ENCODE measurements at regions not wholly inside any gene's neighbourhood (a gene's known extent, or its start where the extent isn't known, plus 50 kb on each side); places are given as distances from the start of the nearest gene placed in this dataset.
"Not testable (repeated sequence)": the region's sequence is repeated elsewhere in the genome, so short reads cannot be mapped to it uniquely, and the experiment has no call there.

DNA sequence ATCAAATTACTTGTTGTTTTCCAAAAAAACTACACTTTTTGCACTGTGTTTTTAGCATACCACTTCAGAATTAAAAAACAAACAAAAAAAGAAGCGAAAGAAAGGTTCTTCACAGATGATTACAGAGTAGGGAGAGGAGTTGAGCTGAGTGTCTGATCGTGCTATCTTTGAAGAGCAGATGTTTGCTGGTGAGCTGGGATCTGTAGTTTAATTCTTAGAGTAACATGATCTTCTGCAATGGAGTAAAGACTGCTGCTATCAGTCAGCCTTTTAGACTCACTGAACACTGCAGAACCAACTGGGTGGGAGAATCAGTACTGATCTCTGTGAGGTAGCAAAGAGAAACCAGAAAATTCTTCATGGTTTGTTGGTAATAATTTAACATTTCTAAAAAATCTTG lies 1197.8 kb upstream of the SORCS1 start:
- DNase-seq (ENCODE audit: low spot score) = no peak

DNA sequence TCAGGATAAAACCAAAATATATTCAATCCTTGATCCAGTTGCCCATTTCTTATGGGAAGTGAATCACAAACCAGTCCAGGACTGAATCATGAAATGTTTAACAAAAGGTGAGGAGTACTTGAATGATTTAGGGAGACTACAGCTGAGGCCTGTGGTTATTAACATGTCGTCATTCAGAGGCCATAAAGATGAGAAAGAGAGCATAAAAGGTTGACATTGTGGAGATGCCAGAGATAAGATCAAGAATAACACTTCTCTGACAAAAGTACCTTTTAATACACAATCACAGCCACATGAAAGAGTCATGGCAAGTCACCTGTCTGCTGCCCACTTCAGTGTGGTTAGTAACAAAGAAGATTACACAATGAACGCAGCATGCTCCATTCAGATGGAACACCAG lies 1195.7 kb upstream of the SORCS1 start:
- DNase-seq (ENCODE audit: low spot score) = no peak

DNA sequence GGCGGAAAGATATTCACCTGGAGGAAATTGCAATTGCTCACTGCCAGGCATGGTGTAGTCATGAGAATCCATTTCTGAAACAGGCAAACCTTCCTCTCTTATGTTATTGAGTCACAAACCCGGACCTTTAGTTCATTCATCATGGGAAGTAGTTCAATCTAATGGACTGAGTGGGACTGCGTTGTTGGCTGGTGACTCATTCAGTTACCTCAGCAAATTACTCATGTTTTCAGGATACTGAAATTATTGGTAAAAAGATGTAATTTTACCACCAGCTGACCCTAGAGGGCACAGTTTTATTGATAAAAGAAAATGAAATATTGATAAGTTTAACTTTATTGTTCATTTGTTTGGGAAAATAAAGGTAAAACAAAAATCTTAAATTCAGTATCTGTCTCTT lies 1194.4 kb upstream of the SORCS1 start:
- DNase-seq (ENCODE audit: low spot score) = no peak

DNA sequence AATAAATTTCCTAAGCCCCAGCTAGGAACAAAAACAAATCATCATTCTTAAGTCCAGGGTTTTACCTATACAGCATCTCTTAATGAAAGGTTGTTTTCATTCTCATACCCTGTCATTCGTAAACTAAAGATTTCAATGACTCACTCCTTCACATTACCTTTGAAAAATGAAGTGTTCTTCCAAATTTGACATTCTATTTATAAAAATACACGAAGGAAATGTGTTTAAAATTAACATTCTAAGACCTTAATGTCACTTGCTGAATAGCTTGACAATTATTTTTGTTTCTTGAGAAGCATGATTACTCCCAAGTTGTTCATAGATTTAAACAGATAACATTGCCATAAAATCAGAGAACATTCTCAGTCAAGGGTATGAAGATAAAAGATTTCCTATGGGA lies 1188.3 kb upstream of the SORCS1 start:
- DNase-seq (ENCODE audit: low spot score) = no peak

DNA sequence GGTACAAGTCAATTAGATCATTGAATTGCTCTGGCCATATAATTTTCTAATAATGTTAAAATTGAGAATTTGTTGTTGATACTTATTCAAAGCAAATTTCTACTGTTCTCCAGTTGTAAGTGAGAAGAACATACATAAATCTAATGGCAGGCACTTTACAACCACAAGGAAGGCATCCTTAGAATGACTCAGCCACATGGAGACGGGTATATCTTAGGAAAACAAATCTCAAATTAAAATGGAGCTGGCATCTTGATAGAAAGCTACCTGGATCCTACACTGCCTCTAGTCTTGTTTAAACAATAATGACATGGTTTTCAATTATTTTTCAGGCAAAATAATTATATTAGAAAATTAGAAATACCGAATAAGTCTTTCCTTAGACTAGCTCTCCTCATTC lies 1183.7 kb upstream of the SORCS1 start:
- no peak for DNase-seq (ENCODE audit: low spot score)

DNA sequence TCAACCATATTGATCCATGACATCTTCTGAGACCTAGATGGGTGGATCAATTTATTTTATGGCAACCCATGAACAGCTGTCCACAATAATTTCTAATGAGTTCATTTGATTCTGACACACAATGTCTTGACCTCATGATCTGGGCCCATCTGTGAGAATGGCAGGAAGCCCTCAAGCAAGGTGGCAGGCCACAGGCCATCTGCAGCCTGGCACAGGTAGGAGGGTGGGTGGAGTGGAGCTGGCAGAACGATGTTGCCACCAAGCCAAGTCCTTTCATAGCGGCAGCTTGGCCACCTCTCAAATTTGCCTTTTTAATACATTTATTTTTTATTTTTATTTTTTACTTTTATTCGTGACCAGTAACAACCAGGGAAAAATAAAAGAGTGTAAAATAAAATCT lies 1181.6 kb upstream of the SORCS1 start:
- DNase-seq (ENCODE audit: low spot score) = no peak

DNA sequence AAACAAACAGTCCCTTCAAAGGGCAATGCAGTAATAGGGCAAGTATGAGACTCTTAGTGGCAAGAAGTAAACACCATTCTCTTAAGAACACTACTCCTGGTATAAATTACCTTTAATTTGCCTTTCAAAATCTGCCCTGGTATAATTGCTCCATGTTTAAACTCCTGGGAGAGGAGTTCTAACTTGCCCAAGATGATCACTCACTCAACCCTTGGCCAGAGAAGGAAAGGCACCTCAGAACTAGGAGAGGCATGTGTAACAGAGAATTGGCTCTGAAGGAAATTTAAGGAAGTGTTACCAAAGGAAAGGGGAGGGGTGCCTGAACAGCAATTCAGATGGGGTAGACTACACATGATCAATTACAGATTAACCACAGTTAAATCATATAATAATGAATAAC lies 1173.6 kb upstream of the SORCS1 start:
- DNase-seq (ENCODE audit: low spot score) = no peak

DNA sequence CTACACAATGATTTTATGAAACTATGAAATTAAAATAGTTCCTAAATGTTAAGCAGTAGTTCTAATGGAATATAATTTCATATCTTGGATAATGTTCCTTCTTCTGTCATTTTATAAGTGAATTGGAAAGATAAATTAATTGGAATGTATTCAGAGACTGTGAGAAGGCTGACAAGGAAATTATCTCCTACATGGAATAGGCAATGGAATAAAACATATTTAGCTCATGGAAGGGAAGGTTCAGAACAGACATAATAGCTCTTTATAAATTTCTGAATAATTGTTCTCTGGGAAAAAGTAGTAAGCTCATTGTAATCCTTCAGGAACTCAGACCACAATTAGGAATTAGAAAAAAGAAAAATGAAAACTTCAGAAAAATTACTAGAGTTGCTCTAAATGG lies 1172.3 kb upstream of the SORCS1 start:
- no peak for DNase-seq (ENCODE audit: low spot score)

DNA sequence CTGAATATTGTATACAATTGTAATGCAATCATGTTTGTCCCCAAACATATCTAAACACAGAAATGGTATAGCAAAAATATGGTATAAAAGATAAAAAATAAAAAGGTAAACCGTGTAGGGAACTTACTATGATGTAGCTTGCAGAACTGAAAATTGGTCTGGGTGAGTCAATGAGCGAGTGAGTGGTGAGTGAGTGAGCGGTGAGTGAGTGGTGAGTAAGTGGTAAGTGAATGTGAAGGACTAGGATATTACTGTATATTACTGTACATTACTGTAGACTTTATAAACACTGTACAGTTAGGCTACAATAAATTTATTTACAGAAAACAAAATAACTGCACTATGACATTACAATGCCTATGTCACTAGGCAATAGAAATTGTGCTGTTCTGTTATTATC lies 1163.2 kb upstream of the SORCS1 start:
- DNase-seq (ENCODE audit: low spot score) = no peak

DNA sequence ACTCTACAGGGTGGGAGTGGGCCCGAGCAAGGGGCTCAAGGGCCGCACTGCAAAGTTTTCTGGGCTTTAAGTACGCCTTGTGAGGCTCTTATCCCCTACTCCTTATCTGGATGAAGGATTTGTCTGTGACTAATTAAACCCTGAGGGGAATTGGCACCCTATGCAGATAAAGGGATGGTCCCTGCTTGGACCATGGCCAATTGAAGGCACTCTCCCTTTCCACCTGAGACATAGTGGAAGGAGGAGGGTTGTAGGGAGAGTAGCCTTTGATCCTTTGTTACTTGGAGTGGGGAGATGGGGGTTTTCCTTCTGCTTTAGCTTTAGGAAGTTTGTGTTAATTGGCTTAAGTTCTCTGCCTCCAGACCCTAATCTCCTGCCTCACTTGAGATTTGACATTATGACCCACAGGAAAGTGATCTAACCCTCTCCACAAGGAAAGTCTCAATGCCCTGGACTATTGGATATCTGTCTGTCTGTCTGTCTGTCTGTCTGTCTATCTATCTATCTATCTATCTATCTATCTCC lies 1158.8 kb upstream of the SORCS1 start:
- DNase-seq (ENCODE audit: low spot score) = no peak

DNA sequence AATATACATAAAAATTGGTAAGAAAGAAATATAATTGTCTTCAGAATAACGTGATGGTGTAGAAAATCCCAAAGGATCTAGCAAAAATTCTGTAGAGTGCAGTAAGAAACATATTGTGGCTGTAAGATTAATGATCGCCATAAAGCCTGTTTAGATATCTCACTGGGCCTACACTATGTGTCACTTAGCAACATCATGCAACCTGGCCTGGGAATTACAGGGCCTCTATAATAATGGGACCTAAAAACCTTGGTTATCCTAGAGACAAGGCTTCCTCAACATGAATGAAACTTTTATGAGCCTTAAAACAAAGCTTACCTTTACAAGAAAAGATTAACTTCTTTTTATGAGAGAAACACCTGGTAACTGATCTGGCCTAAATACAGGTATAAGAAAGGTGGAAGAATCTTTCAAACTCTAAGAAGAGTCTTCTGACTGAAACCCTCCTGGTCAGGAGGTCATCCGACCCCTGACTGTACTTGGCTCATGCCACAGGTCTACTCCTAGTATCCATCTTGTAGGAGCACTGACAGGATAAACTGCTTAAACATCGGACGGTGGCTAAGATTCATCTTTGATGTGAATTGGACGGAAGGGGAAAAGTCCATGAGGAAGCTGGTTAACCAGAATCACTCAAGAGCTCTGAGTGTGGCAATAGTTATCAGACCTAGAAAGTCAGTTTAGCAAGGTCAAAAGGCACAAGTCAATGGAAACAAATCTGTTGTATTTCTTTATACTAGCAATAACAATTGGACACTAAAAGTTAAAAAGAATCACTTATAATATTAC lies 1155.1 kb upstream of the SORCS1 start:
- DNase-seq (ENCODE audit: low spot score) = no peak

DNA sequence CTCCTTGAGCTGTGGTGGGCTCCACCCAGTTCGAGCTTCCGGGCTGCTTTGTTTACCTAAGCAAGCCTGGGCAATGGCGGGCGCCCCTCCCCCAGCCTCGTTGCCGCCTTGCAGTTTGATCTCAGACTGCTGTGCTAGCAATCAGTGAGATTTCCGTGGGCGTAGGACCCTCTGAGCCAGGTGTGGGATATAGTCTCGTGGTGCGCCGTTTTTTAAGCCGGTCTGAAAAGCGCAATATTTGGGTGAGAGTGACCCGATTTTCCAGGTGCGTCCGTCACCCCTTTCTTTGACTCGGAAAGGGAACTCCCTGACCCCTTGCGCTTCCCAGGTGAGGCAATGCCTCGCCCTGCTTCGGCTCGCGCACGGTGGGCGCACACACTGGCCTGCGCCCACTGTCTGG lies 1151.1 kb upstream of the SORCS1 start:
- not testable (repeated sequence) for DNase-seq (ENCODE audit: low spot score)

DNA sequence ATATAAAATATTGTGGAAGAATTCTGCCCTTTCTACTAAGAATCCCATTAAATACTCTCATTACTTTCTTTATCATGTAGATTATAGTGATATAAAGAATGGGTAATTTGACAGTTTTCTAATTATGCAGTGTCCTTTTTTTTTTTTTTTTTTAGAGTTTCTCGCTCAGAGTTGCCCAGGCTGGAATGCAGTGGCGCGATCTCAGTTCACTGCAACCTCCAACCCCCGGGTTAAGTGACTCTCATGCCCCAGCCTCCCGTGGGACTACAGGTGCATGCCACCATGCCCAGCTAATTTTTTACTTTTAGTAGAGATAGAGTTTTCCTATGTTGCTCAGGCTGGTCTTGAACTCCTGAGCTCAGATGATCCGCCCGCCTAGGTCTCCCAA lies 1143.4 kb upstream of the SORCS1 start:
- no peak for DNase-seq (ENCODE audit: low spot score)

DNA sequence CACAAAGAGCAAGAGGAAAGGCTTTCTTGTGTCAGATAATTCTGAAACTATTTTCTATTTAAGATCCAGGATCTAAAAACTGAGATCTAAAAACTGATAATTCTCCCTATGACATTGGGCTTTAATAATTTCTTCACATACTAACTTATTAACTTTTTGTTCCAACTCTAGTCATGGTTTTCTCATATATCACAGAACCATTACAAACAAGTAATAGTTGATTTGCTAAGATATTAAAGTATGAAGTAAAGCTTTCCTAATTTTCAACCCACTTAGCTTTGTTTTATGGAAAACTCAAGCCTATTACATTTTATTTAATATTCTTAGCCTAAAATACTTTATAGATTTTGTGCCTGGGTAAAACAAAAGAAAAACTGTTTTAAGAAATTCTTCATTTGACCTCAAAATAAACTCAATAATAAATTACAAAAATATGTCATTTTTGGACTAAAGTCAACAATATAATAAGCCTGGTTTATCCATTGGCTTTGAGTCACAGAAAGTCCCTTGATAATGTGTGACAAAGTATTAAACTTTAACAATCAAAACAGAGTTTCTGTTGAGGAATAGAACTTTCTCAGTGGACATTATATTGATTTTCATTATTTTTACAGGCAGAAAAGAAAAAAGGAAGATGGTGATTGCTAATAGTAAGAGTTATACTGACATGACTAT lies 1142.9 kb upstream of the SORCS1 start:
- no peak for DNase-seq (ENCODE audit: low spot score)

DNA sequence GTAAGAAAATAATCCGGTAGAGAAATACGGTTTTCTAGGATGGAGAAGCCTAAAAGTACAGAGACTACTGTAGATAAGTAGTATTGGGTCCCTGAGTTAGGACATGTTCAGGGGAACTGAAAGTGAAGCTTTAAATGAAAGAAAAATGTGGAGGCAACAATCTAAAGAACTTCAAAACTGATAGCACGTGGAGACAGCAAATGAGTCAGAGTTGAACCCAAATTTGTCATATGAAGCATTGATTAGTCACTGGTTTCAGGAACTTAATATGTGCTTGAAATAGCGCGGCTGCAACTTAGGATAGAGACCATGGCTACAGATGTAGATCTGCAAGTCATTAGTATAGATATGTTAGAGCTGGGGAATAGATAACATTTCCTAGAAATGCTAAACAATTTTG lies 1138.6 kb upstream of the SORCS1 start:
- DNase-seq (ENCODE audit: low spot score) = no peak

DNA sequence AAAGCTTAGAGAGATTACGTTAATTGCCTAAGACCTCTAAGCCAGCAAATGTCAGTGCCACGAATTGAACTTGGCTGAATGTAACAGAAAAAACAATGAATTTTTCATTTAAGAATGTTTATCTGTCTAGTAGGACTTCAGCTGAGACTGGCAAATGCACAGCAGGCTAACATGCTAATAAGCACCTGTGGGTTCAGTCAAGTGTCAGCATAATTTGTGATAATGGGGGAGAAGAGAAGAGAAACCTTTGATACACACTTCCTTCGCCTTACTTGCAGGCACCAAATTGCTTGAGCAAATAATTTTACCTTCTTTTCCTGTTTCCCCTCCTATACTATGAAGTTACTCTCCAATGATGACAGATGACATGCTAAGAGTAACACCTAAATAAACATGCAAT lies 1136.5 kb upstream of the SORCS1 start:
- DNase-seq (ENCODE audit: low spot score) = no peak

DNA sequence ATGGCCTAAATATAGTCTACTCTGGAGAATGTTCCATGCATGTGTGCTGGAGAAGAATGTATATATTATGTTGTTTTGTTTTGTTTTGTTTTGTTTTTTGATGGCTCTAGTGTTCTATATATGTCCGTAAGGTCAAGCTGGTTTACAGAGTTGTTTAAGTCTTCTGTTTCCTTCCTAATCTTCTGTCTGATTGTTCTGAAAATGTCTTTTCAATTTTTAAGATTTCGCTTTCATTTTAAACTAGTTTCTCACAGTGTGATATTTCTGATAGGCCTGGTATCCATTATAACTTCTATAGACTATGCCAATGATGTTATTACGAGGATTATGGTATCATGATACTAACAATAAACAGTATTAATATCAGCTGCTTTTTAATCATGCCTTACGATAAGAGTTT lies 1126.3 kb upstream of the SORCS1 start:
- DNase-seq (ENCODE audit: low spot score) = no peak

DNA sequence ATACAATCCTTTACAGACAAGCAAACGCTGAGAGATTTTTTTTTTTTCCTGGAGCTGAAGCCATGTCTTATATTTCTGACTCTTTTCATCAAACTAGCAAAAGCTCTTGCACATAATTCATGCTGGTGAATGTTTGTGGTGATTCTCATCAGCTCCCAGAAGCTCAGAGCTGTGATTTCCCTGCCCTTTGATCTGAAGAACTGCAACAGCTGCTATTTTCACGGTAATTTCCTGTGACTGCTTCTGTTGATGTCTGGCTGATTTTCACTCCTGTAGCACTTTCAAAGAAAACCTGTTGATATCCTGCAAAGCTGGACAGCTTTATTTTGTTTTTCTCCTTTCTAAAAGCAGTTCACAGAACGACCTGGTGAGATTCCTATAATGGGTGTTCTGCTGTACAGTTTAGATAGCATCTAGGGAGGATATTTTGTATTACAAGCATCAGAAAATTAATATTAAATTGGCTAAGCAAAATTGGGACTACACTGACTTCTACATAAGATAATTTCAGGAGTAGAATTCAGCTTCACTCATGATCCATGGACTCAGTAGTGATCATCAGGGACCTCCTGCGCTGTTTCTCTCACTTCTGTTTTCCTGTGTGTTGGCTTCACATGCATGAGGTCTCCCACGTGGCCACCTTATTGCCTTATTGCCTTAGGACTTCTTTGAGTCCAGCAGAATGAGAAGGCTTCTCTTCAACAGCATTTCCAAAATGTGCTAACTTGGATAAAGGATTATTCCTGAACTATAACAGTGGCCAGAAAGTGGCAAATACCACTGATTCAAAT lies 1111.6 kb upstream of the SORCS1 start:
- no peak for DNase-seq (ENCODE audit: low spot score)

DNA sequence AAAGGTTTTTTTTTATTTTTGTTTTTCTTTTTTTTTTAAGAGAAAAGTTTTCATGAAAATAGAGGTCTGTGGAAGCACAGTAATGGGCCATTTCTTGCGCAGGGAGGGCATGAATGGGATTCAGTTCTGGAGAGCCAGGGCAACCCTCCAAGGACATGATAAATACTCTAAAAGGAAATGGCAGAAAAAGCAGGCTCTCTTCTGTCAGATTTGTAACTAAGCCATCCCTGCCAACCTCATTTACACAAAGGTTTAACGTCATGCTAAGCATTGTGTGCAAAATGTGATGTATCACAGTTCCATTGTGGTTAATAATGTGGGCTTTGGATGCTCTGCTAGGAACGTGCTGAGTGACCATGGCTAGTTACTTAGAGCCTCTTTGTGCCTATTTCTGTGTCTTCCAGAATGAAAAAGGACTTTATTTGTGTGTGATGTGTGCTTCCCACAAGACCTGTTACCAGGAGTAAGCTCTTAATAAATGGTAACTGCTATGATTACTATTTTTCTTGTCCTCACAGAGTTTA lies 1095.9 kb upstream of the SORCS1 start:
- DNase-seq (ENCODE audit: low spot score) = no peak

DNA sequence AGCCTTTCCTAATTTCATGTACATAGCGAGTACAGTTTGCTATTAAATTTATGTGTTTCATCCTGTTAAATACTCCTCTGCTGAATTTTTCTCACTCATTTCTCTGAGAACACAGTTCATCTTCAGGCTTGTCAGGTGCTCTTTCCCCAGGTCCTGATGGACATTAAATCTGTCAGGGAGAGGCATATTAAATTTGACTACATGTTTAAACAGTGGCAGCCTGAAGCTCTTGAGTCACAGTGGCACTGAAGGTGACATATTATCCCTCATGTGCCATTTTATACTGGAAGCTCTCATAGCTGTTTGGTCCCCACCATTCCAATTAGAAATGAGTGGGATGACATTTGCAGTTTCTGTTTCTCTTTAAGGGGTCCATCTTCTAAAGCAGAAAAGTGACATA lies 1089.6 kb upstream of the SORCS1 start:
- DNase-seq (ENCODE audit: low spot score) = no peak

DNA sequence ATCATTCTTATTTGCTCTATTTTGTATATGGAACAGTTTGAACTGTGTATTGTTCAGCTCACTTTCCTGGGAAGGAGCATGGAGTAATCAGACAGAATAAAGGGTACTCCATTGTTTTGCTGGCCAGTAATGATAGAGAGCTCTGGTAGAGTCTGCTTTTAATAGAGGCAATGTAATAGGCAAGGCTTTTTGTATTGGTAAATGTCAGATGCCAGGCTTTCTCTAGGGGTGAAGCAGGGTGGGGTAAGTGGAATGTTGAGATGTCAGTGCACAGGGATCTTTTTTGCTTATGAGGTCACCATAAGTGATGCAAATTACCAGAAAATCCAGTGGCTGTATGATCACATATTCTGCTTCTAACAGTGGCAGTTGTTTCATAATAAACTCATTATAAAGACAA lies 1088.3 kb upstream of the SORCS1 start:
- DNase-seq (ENCODE audit: low spot score) = no peak

DNA sequence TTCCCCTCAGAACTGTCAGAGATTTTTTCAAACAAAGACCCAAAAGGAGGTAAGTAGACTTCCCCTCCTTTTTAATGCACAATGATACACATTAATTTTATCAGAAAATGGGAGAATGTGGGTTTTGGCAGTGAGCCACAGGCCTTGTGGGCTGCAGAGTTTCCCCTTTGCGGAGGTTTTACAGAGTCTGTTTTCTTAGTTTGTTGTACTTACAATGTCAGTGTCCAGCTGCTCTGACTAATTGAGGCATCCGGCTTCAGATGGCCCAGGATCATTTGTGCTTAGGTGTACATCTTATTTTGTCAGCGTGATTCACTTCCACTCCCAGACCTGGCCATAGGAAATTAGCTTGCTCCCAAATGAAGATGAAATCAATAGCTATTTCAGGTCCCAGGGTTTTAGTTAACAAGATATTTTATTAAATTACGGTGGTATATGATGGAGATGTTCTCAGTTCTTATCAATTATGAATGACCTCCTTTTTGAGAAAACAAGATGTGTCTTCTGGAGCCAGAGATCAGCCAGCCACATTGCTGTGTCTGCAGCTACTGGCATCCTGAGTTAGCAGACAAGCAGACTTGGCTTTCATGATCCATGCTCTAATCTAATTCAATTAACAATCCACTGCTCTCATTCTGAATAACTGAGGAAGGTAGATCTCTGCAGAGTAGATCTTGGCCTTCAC lies 1086.6 kb upstream of the SORCS1 start:
- DNase-seq (ENCODE audit: low spot score) = no peak
